ENCODE measurements at regions not wholly inside any gene's neighbourhood (a gene's known extent, or its start where the extent isn't known, plus 50 kb on each side); places are given as distances from the start of the nearest gene placed in this dataset.

GRCh38 chr4:89599026-89599425 lies 237.9 kb downstream of the SNCA start:
- DNase-seq: no peak

DNA sequence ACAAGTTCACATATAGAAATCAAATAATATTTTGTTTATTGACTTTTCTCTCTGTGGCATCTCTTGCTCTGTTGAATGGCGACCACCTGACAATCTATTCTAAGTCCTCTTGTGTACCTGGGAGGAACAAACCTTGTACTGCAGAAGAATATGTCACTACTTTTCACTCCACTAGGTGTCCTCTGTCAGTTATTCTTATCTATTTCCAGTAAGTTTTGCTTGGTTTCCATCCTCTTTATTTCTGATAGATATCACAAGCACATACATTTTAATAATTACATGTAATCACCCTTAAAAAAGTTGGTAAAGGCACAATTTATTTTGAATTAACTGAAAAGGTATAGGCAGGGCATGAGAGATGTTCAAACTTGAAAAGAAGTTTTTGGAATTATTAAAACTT lies 238.4 kb downstream of the SNCA start:
- DNase-seq: no peak

GRCh38 chr4:89595125-89595789 lies 241.7 kb downstream of the SNCA start:
- DNase-seq: peak; percentile 31

DNA sequence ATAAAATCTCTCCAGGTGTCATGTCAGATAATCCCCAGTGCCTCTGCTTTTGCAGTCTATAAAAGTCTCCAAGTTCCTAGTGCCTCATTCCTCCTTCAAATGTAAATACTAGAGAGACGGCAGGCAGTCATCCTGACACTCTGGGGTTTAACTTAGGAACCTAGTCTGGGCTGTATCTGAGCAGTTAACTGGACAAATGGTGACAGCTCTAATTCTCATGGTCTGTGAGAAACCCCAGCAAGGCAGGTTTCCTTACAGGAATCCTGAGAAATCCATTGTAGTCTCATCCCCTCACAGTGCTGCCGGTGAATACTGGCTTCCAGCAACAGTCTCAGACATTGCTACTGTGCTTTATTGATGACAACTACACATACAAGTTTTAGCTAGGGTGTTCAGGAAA lies 246.8 kb downstream of the SNCA start:
- DNase-seq: no peak

DNA sequence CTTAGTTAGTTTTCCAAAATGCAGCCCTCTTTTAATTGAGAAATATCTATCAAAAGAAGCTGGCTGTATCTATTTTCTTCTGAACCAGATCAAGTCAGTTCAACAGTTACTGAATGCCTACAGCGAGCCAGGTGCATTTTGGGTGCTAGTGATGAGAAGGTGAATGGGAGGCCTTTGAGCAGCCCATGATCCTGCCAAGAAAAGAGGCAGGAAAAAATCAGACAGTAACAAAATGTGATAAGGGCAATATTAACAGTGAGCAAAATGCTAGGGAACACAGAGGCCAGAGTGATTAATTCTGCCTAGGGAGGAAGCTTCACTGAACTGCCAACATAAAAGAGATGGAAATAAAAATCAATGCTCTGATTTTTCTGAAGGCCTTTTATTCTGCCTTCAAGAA lies 248.5 kb downstream of the SNCA start:
- DNase-seq: no peak

DNA sequence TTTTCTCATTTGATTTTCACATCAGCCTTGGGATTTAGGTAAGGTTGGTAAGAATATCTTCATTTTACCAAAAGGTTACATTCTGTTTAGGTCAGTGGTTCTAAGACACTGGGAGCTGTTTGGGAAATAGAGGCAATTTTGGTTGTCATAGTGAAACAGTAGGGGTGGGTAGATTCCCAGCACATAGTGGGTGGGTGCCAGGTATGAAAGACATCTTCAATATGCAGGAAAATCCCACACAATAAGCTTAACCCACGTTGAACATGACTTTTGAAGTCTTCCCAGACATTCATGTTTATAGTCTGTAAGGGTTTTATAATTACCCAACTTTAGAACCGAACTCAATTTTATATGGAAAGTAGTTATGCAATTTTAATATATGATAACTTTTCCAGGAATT lies 249.6 kb downstream of the SNCA start:
- no peak for DNase-seq

DNA sequence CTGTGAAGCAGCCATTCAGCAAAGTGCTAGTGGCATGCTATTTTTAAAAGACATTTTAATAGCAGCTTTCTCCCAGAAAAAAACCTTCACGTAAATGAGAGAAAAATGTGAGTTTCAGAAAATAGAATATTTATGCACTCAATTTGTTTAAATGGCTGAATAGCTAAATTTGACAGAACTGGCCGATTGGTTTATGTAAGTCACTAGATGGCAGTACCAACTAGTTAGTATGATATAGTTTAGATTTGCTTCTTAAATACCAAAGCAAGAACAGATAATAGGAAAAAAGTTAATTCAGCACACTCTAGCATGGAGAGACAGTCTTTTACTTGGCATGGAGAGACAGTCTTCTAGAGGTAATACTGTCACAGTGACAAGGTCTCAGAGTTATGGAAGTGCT lies 250.1 kb downstream of the SNCA start:
- no peak for DNase-seq

- no peak for DNase-seq
These were observed 250.6 kb downstream of the SNCA start for GRCh38 chr4:89586318-89586717.

DNA sequence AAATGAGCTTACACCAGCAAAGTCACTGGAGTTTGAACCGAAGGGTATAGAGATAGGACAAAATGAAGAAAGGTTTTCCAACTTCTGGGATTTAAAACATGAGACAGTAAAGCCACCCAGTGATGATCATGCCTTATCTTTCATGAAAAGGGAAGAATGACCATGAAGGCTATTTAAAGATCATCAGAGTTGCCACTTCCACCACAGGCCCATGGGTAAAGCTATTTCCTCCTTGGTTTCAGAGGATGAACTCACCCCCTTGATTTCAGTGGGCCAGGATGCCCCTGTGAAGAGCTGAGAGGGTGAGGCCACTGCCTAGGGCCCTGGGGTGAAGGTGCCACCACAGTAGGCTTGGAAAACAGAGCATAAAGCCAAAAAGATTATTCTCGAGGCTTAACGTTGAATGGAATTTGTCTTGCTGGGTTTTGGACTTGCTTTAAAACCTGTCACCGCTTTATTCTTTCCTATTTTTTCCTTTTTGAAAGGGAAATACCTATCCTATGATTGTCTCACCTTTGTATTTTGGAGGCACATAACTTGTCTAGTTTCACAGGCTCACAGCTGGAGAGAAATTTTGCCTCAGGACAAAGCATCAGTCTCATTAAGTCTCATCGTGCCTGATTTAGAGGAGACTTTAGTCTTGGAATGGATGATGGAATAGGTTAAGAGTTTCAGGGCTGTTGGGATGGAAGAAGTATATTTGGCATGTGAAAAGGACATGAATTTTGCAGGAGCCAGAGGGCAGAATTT lies 254.0 kb downstream of the SNCA start:
- no peak for DNase-seq

GRCh38 chr4:89579771-89580170 lies 257.2 kb downstream of the SNCA start:
- DNase-seq: no peak

DNA sequence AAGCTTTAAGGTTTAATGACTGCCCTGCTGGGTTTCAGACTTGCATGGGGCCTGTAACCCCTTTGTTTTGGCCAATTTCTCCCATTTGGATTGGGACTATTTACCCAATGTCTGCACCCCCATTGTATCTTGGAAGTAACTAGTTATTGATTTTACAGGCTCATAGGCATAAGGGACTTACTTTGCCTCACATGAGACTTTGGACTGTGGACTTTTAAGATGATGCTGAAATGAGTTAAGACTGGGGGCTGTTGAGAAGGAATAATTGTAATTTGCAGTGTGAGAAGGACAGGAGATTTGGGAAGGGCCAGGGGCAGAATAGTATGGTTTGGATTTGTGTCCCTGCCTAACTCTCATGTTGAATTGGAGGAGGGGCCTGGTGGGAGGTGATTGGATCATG lies 260.7 kb downstream of the SNCA start:
- no peak for DNase-seq

DNA sequence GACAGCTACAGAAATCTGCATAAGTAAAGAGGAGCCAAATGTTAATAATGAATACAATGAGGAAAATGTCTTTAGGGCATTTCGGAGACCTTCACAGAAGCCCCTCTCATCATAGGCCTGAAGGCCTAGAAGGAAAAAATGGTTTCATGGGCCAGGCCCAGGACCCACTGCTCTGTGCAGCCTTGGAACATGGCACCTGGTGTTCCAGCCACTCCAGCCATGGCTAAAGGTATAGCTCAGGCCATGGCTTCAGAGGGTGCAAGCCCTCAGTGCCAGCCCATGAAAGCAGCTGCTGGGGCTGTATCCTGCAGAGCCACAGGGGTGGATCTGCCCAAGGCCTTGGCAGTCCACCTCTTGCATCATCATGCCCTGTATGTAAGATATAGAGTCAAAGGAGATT lies 261.1 kb downstream of the SNCA start:
- no peak for DNase-seq

GRCh38 chr4:89574176-89574575 lies 262.8 kb downstream of the SNCA start:
- DNase-seq: no peak

GRCh38 chr4:89573656-89574055 lies 263.3 kb downstream of the SNCA start:
- DNase-seq: no peak

DNA sequence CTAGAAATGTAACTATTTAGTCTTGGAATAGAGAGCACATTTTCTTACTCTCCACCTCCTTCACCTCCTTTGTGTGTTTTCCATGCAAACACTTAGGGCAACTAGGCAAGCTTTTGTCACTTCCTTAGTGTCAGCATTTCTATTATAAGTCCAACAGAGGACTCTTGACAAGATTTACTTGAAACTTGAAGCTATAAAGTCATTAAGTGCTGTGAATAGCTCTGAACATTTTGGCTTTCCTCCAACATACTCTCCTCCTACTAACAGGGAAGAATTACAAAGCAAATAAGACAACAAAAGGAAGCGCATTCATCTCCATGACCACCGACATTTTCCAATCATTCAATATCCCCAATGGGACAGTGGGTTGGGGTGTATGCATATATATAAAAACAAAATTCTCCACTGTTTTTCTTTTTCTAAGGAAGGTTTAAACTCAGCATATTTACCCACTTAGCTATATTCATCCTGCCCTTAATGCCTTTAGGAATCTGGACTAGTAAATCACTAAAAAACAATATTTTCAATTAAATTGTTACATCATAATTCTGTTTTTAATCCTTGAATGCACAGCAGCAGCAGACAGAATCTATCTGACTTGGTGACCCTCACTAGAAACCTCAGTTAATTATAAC lies 264.6 kb downstream of the SNCA start:
- DNase-seq: peak; percentile 59

- DNase-seq: no peak
These were observed 263.3 kb upstream of the GPRIN3 start for GRCh38 chr4:89570931-89571330.

GRCh38 chr4:89567936-89568335 lies 260.3 kb upstream of the GPRIN3 start:
- no peak for DNase-seq

DNA sequence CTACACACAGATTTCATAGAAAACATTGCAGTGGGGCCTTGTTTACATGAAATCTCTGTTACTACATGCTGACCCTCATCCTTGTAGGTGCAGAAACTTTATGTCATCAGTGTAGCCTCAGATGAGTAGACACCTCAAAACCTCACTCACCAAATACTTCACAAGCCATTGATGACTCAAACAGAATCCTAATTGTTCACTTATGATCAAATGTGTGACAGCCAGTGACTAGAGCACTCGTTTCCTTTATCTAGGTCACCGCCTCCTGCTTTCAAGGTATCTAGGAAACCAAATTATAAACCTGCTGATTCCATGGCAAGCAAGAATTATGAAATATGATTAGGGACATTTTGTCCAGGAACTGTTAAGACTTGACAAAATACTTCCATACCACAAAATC lies 255.8 kb upstream of the GPRIN3 start:
- DNase-seq: no peak

- no peak for DNase-seq
These were observed 255.1 kb upstream of the GPRIN3 start for GRCh38 chr4:89562746-89563145.

GRCh38 chr4:89561048-89561447 lies 253.4 kb upstream of the GPRIN3 start:
- DNase-seq: no peak

- no peak for DNase-seq
These were observed 250.5 kb upstream of the GPRIN3 start for GRCh38 chr4:89558147-89558546.

DNA sequence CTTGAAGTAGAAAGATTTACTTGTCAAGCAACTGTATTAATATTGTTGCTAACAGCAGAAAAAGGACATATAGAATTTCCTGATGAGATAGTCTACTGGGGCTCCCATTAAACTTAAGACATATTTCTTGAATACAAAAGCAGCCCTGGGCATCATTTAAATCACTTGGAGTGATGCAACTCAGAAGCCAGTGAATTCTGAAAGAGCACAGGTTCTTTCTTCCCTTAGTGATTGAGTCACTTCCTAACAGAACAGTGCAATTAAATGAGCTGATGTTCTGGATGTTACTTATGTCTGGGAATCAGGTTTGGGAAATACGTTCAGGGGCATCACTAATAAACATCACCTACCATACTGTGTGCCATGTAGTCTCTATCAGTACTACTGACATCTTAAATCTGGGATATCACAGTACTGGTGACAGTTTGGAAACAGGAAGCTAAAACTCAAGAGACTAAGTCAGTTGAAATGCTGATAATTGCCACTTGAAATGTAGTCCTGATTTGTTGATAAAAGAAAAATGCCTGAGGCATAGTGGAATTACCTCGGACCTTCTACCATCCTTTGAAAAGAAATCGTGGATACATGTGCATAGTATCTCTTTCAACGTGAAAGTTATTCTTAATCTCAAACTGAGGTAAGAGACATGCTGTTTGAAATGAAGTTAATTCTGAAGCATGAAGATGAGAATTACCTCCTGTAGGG lies 249.2 kb upstream of the GPRIN3 start:
- no peak for DNase-seq

DNA sequence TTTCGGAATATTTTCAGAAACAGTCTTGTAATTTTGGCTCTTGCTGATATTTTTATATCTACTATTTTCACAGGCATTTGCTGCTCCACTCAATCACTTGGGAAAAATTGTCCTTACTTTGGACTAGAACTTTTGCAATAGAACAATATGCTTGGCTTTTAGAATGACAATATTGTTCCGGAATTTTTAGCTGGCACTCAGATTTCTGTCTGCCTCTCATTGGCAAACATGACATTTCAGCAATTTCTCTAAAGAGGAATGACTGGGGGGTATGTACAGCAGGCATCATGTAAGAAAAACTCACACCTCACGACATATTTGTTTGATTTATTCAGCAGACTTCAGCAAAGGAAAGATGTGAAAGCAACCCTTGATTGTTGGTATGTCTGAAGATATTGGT lies 243.6 kb upstream of the GPRIN3 start:
- no peak for DNase-seq
